IMR-90 (cell line): ENCODE measurements at regions not wholly inside any gene's neighbourhood (a gene's known extent, or its start where the extent isn't known, plus 50 kb on each side); places are given as distances from the start of the nearest gene placed in this dataset.

Experiments
- ATAC-seq: fragments of 200-7000 bp; cut with Tn5 transposase; 2 replicates; pipeline ENCODE4 v1.9.1; 2020; ENCODE audit warnings: low read depth, mild to moderate bottlenecking, moderate library complexity
- BruUV-seq: library from RNA; stranded (reverse); fragments of 400-500 nt; replicated peaks from 2 replicates; lab custom pipeline; 2021; lab: Mats Ljungman, UMichigan
- CTCF ChIA-PET: fragments of 300-600 bp; formaldehyde crosslinking; extraction: SDS; loops from one replicate; lab custom pipeline; 2021; ENCODE audit warnings: antibody characterized with exemption; lab: Yijun Ruan, JAX
- POLR2A ChIA-PET: fragments of 300-600 bp; sonication (Branson Sonifier 250); formaldehyde crosslinking; loops from one replicate; lab custom pipeline; 2022; ENCODE audit warnings: antibody characterized with exemption; ENCODE audit not compliant: unreplicated experiment; lab: Charles Lee
- DNase-seq: peaks from one replicate; pipeline ENCODE4 v3.0.0; 2013
- H2AFZ ChIP-seq: replicated peaks from 2 replicates; pipeline ENCODE3; 2013; ENCODE audit warnings: low read length, mild to moderate bottlenecking; ENCODE audit not compliant: poor library complexity
- H2AK5ac ChIP-seq: 2 replicates; pipeline ENCODE4 v1.6.1; 2013; ENCODE audit warnings: low read depth, low read length, inconsistent platforms
- H2AK9ac ChIP-seq: replicated peaks from 2 replicates; pipeline ENCODE3; 2013; ENCODE audit warnings: mild to moderate bottlenecking, low read depth, low read length, moderate library complexity; ENCODE audit not compliant: poor library complexity
- H2BK120ac ChIP-seq: 2 replicates; pipeline ENCODE4 v1.6.1; 2013; ENCODE audit warnings: low read depth, low read length, inconsistent platforms
- H2BK15ac ChIP-seq: 3 replicates; pipeline ENCODE4 v1.6.1; 2013; ENCODE audit warnings: low read depth, low read length, inconsistent platforms
- H2BK20ac ChIP-seq: 2 replicates; pipeline ENCODE4 v1.6.1; 2013; ENCODE audit warnings: low read depth, mild to moderate bottlenecking, inconsistent platforms, low read length, moderate library complexity
- H2BK5ac ChIP-seq: 2 replicates; pipeline ENCODE4 v1.6.1; 2013; ENCODE audit warnings: mild to moderate bottlenecking, low read depth, low read length, inconsistent platforms; ENCODE audit not compliant: poor library complexity, severe bottlenecking
- H3K14ac ChIP-seq: replicated peaks from 2 replicates; pipeline ENCODE4 v1.6.1; 2013; ENCODE audit warnings: low read depth, low read length, inconsistent platforms
- H3K18ac ChIP-seq: 2 replicates; pipeline ENCODE4 v1.6.1; 2013; ENCODE audit warnings: low read depth, low read length, control low read depth
- H3K23ac ChIP-seq: 2 replicates; pipeline ENCODE4 v1.6.1; 2013; ENCODE audit warnings: low read depth, low read length, inconsistent platforms
- H3K27ac ChIP-seq: 2 replicates; pipeline ENCODE4 v1.5.1; 2013; ENCODE audit warnings: mild to moderate bottlenecking, control low read depth, low read length; ENCODE audit not compliant: insufficient read depth
- H3K27me3 ChIP-seq: 2 replicates; pipeline ENCODE4 v1.6.1; 2013; ENCODE audit warnings: low read length; ENCODE audit not compliant: control insufficient read depth, insufficient read depth
- H3K36me3 ChIP-seq: 2 replicates; pipeline ENCODE4 v1.6.1; 2013; ENCODE audit warnings: low read length, mixed read lengths; ENCODE audit not compliant: control insufficient read depth, insufficient read depth
- H3K4ac ChIP-seq: 2 replicates; pipeline ENCODE4 v1.6.1; 2013; ENCODE audit warnings: low read depth, low read length, inconsistent platforms
- H3K4me1 ChIP-seq: 2 replicates; pipeline ENCODE4 v1.6.1; 2013; ENCODE audit warnings: low read length, mixed read lengths; ENCODE audit not compliant: control insufficient read depth, insufficient read depth
- H3K4me2 ChIP-seq: 2 replicates; pipeline ENCODE4 v1.6.1; 2013; ENCODE audit warnings: low read depth, mild to moderate bottlenecking, control low read depth, low read length, moderate library complexity
- H3K4me3 ChIP-seq: 2 replicates; pipeline ENCODE4 v1.5.1; 2013; ENCODE audit warnings: low read depth, mild to moderate bottlenecking, control low read depth, low read length, moderate library complexity; ENCODE audit not compliant: insufficient read depth
- H3K56ac ChIP-seq: 2 replicates; pipeline ENCODE4 v1.6.1; 2013; ENCODE audit warnings: low read length, inconsistent platforms; ENCODE audit not compliant: insufficient read depth; ENCODE audit errors: extremely low read depth
- H3K79me1 ChIP-seq, 2 experiments: 2 replicates each; pipeline ENCODE4 v1.6.1; 2013; ENCODE audit warnings: low read length in 2 of 2, inconsistent platforms in 1 of 2, low read depth in 1 of 2
- H3K9ac ChIP-seq: 2 replicates; pipeline ENCODE4 v1.6.1; 2013; ENCODE audit warnings: low read depth, low read length, control low read depth
- H3K9me1 ChIP-seq: 2 replicates; pipeline ENCODE4 v1.6.1; 2013; ENCODE audit warnings: low read length, inconsistent platforms; ENCODE audit not compliant: insufficient read depth
- H3K9me3 ChIP-seq: 2 replicates; pipeline ENCODE4 v1.6.1; 2013; ENCODE audit warnings: low read length; ENCODE audit not compliant: control insufficient read depth, insufficient read depth
- H4K20me1 ChIP-seq: 2 replicates; pipeline ENCODE4 v1.6.1; 2013; ENCODE audit warnings: low read length, inconsistent platforms; ENCODE audit not compliant: insufficient read depth
- H4K5ac ChIP-seq: 2 replicates; pipeline ENCODE4 v1.6.1; 2013; ENCODE audit warnings: mild to moderate bottlenecking, low read depth, low read length, control low read depth
- H4K8ac ChIP-seq, 2 experiments: 2 replicates each; pipeline ENCODE4 v1.6.1; 2013; ENCODE audit warnings: low read depth in 2 of 2, low read length in 2 of 2, control low read depth in 1 of 2, inconsistent platforms in 1 of 2
- H4K91ac ChIP-seq: 2 replicates; pipeline ENCODE4 v1.6.1; 2013; ENCODE audit warnings: low read depth, low read length, inconsistent platforms; ENCODE audit not compliant: insufficient read depth
- CTCF ChIP-seq: conservative IDR thresholded peaks from 2 replicates; pipeline ENCODE4 v1.5.1; 2012; ENCODE audit warnings: mild to moderate bottlenecking, low read depth, low read length, improper control_type of control experiment
- MAZ ChIP-seq: IDR thresholded peaks from 2 replicates; pipeline ENCODE4 v1.6.1; 2012; ENCODE audit warnings: low read depth, mild to moderate bottlenecking, low read length, improper control_type of control experiment, moderate library complexity, borderline replicate concordance
- MXI1 ChIP-seq: IDR thresholded peaks from 2 replicates; pipeline ENCODE4 v1.6.1; 2012; ENCODE audit warnings: low read depth, mild to moderate bottlenecking, low read length, moderate library complexity, borderline replicate concordance
- NFE2L2 ChIP-seq: fragments of 150-350 bp; IDR thresholded peaks from 2 replicates; pipeline ENCODE4 v1.6.1; 2016; ENCODE audit warnings: low read depth, mild to moderate bottlenecking, low read length
- WGBS, 2 experiments: methylation state at CpG; one replicate each; pipeline versions ENCODE4 v1.1.5 to v1.1.7; 2013; ENCODE audit warnings: missing lambda C conversion rate in 2 of 2; ENCODE audit not compliant: insufficient read length in 1 of 2; ENCODE audit errors: extremely low coverage in 2 of 2; 5-methylcytosine and 5-hydroxymethylcytosine counted together
- dilution Hi-C: fragments of 300-500 bp; cut with HindIII; formaldehyde crosslinking; loops from one replicate; pipeline ENCODE4 v1.14.3; 2018; ENCODE audit warnings: low sequenced_read_pairs; ENCODE audit not compliant: unreplicated experiment
- in situ Hi-C: fragments of 300-500 bp; cut with MboI; formaldehyde crosslinking; loops from 3 replicates; pipeline ENCODE4 v1.14.3; 2019; ENCODE audit warnings: low sequenced_read_pairs, inconsistent platforms, mixed read lengths
- intact Hi-C: fragments of 100-400 bp; cut with micrococcal nuclease; formaldehyde crosslinking; loops from 2 replicates; pipeline ENCODE4 v1.10.0; 2022

GRCh38 chr14:82070753-82071152 lies 537.1 kb upstream of the SEL1L start:
- BruUV-seq: no TSS peak
- no peaks in the 10 kb centered on the region for H3K4me1 ChIP-seq
- no peak overlapping the region for H3K4me2 ChIP-seq
- no peaks in the 10 kb centered on the region for H3K9me1 ChIP-seq
- H4K5ac ChIP-seq: no peak overlapping the region
- no peak for ATAC-seq
- no peaks in the 10 kb centered on the region for H3K27me3 ChIP-seq
- no peak overlapping the region for H2BK20ac ChIP-seq
- H2AK9ac ChIP-seq: no peak overlapping the region
- H2AK5ac ChIP-seq: no peak overlapping the region
- DNase-seq: no peak
- no peak overlapping the region for H2AFZ ChIP-seq
- H3K79me1 ChIP-seq: no peaks in the 10 kb centered on the region
- in situ Hi-C loops: no loop called here
- intact Hi-C loops: no loop called here
- H3K36me3 ChIP-seq: no peaks in the 10 kb centered on the region
- dilution Hi-C loops: no loop called here
- H2BK15ac ChIP-seq: no peak overlapping the region
- no peak overlapping the region for H2BK5ac ChIP-seq
- H2BK120ac ChIP-seq: no peak overlapping the region
- H3K18ac ChIP-seq: no peak overlapping the region
- no peaks in the 10 kb centered on the region for H4K20me1 ChIP-seq
- H3K23ac ChIP-seq: no peak overlapping the region
- WGBS, 2 experiments: no CpG with 5 or more reads among the region's 3 CpGs
- no peak overlapping the region for H3K4me3 ChIP-seq
- no peak overlapping the region for H4K8ac ChIP-seq
- H4K91ac ChIP-seq: no peak overlapping the region
- H3K56ac ChIP-seq: no peak overlapping the region
- H3K4ac ChIP-seq: no peak overlapping the region
- POLR2A ChIA-PET: no interaction called here
- no peak overlapping the region for H3K9ac ChIP-seq
- no peak for TF ChIP-seq CTCF
- no peak for TF ChIP-seq MXI1
- TF ChIP-seq MAZ: no peak
- TF ChIP-seq NFE2L2: no peak
- H3K27ac ChIP-seq: no peak overlapping the region
- peaks cover 10% of the 10 kb centered on the region; the same call in 1 of the 2 replicates for H3K9me3 ChIP-seq
- CTCF ChIA-PET: no interaction called here
- H3K14ac ChIP-seq: no peak overlapping the region
